Upper lobe of right lung (tissue), 1 donor: ENCODE measurements at regions not wholly inside any gene's neighbourhood (a gene's known extent, or its start where the extent isn't known, plus 50 kb on each side); places are given as distances from the start of the nearest gene placed in this dataset.
A peak's percentile ranks its signal among the peaks of the same experiment; 100 is the strongest.

Experiments used
- ATAC-seq: fragments of 200-7000 bp; cut with Tn5 transposase; one replicate; pipeline ENCODE4 v1.9.1; 2020; ENCODE audit warnings: mild to moderate bottlenecking, moderate library complexity
- DNase-seq: peaks from one replicate; pipeline ENCODE4 v3.0.0-alpha.2; 2020
- H3K27ac ChIP-seq: fragments of 200-600 bp; one replicate; pipeline ENCODE4 v1.8.0; 2022
- H3K27me3 ChIP-seq: fragments of 200-600 bp; one replicate; pipeline ENCODE4 v1.8.0; 2022; ENCODE audit warnings: mild to moderate bottlenecking
- H3K36me3 ChIP-seq: fragments of 200-600 bp; one replicate; pipeline ENCODE4 v1.8.0; 2022
- H3K4me1 ChIP-seq: fragments of 200-600 bp; one replicate; pipeline ENCODE4 v1.8.0; 2022
- H3K4me3 ChIP-seq: fragments of 200-600 bp; one replicate; pipeline ENCODE4 v1.8.0; 2022; ENCODE audit warnings: mild to moderate bottlenecking
- H3K9me3 ChIP-seq: fragments of 200-600 bp; one replicate; pipeline ENCODE4 v1.8.0; 2022
- intact Hi-C: fragments of 100-400 bp; cut with DNase I; formaldehyde crosslinking; loops from one replicate; pipeline ENCODE4 v1.11.0; 2022
- TF ChIP-seq, protein P1 (sequence below): fragments of 200-600 bp; IDR thresholded peaks from one replicate; pipeline ENCODE4 v1.8.0; 2022; ENCODE audit warnings: antibody characterized with exemption
- donor health status: DM: no; HTN: yes; CAD: no; lungs with severe emphysema.

DNA sequence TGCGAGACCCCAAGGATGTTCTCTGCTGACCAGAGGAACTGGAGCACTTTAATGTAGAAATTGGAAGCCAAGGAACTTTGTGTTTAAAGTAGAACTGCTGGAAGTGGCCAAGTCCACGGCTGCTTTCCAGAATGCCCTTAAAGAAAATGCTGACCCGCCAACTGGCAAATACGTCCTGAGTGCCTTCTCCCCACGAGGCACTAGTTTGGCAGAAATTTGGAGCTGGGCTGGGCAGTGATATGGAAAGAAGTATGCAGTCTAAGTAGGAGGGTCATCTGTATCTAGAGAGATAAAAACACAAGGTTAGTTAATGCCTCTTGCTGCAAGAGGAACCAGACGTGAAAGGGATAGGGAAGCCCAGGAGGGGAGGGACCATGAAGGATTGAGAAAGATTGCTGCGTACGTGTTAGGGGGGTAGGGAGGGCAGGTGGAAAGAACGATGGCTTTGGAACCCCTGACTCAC, 59.3 kb upstream of the RFX8 start:
- peak; percentile 69 for ATAC-seq
- Histone ChIP-seq H3K36me3 (no peaks in the 10 kb centered on the region), H3K4me3 (no peak overlapping the region), H3K4me1 (no peaks in the 10 kb centered on the region), H3K27me3 (no peaks in the 10 kb centered on the region), H3K27ac (no peak overlapping the region), H3K9me3 (no peaks in the 10 kb centered on the region)
- DNase-seq = no peak
- intact Hi-C loops = no loop called here
- TF ChIP-seq, protein P1, sequence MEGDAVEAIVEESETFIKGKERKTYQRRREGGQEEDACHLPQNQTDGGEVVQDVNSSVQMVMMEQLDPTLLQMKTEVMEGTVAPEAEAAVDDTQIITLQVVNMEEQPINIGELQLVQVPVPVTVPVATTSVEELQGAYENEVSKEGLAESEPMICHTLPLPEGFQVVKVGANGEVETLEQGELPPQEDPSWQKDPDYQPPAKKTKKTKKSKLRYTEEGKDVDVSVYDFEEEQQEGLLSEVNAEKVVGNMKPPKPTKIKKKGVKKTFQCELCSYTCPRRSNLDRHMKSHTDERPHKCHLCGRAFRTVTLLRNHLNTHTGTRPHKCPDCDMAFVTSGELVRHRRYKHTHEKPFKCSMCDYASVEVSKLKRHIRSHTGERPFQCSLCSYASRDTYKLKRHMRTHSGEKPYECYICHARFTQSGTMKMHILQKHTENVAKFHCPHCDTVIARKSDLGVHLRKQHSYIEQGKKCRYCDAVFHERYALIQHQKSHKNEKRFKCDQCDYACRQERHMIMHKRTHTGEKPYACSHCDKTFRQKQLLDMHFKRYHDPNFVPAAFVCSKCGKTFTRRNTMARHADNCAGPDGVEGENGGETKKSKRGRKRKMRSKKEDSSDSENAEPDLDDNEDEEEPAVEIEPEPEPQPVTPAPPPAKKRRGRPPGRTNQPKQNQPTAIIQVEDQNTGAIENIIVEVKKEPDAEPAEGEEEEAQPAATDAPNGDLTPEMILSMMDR = no peak

DNA sequence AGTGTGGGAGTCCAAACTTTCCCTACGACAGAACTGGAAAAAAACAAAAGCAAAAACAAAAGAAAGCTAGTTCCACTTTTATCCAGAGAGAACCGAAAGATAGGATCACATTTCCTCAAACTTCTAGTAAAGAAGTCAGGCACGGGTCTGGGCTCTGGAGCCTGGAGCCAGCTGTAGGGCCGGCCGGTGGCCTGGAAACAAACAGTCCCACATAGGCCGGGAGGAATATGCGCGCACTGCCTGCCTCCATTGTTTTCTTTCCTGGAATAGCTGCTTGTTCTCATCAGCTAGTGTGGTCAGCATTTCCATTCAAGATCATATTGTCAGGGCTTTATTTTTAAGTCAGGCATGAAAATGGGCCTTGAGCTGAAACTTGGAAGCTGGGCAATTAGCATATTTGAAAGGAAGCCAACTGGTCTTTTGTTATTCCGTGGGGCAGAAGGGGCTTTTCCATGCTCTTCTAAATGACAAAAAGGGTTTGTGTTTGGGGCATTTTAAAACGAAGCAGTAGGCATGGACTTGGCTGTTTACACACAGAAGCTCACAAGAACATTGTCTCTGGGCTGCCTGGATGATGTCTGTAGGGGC, 58.7 kb upstream of the RFX8 start:
- no peaks in the 10 kb centered on the region for H3K27me3 ChIP-seq
- H3K9me3 ChIP-seq = no peaks in the 10 kb centered on the region
- intact Hi-C loops = no loop called here
- H3K27ac ChIP-seq = no peak overlapping the region
- no peak for DNase-seq
- no peak for ATAC-seq
- H3K4me1 ChIP-seq = no peaks in the 10 kb centered on the region
- TF ChIP-seq, protein P1 = no peak
- H3K4me3 ChIP-seq = no peak overlapping the region
- no peaks in the 10 kb centered on the region for H3K36me3 ChIP-seq

DNA sequence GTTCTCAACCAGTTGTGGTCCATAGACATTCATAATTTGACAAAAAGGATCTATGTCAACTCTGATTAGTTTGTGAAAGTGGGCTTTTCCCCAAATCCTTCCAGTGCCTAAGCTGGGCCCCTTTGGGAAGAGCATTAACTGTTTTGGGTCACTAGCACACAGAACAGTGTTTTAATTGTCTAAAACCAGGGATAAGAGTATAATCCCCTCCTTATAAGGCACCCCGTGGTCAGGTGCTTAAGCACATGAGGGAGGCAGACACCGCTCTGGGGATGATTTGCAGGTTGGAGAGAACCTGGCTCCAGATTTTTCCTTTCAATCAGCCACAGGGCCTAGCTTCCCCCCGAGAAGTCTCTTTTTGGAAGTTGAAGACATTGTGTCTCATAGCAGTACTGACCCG, 53.6 kb upstream of the RFX8 start:
- no peaks in the 10 kb centered on the region for H3K9me3 ChIP-seq
- no peak for DNase-seq
- no peaks in the 10 kb centered on the region for H3K36me3 ChIP-seq
- no peaks in the 10 kb centered on the region for H3K27me3 ChIP-seq
- H3K4me3 ChIP-seq = no peak overlapping the region
- TF ChIP-seq, protein P1 = no peak
- H3K27ac ChIP-seq = no peak overlapping the region
- intact Hi-C loops = no loop called here
- H3K4me1 ChIP-seq = no peaks in the 10 kb centered on the region
- no peak for ATAC-seq

DNA sequence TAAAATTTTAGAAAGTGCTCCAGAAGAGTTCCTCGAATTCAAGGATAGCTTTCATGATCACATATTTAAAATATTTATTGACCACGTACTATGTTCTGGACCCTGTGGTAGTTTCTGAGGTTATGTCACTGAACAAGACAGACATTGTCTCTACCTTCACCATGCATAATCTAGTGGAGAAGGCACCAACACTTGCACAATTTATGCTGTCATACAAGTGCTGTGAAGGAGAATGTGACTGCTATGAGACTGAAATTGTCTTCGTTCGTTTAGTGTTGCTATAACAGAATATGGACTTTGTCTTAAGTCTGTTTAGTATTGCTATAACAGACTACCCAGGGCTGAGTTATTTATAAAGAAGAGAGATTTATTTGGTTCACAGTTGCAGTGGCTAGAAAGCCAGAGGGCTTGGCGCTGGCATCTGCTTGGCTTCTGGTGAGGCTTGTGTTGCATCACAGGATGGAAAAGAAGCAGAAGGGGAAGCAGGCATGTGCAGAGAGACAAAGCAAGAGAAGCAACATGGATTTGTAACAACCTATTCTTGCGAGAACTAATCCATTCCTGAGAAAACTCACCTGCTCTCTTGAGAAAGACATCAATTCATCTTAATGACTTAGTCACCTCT, 50.0 kb upstream of the RFX8 start:
- intact Hi-C loops = no loop called here
- Histone ChIP-seq H3K4me3 (no peak overlapping the region), H3K36me3 (no peaks in the 10 kb centered on the region), H3K4me1 (no peaks in the 10 kb centered on the region), H3K27me3 (no peaks in the 10 kb centered on the region), H3K9me3 (no peaks in the 10 kb centered on the region), H3K27ac (no peak overlapping the region)
- TF ChIP-seq, protein P1 = no peak
- DNase-seq (no peak), ATAC-seq (peak; percentile 66)
